ENCODE measurements at regions not wholly inside any gene's neighbourhood (a gene's known extent, or its start where the extent isn't known, plus 50 kb on each side); places are given as distances from the start of the nearest gene placed in this dataset.

DNA sequence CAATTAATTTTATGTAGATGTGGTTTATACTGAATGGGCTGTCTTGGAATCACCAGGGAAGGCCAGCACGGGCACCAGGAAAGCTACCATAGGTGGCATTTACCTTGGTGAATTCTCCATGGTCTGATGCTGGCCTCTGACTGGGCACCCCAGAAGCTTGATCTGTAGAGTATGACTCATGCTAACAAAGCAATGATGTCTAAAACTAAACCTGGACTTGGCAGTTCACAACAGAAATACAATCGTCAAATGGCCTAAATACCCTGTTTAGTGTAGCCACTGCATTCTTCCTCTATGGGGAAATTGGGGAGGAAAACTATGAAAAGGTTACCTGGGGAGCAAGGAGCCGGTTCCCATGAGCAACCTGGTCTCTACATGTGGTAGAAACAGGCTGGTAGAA is 98.0 kb downstream of the ATPSCKMT start:
- DNase-seq (ENCODE audit: extremely low read depth, low read depth) = no peak
- TF ChIP-seq, protein P1, sequence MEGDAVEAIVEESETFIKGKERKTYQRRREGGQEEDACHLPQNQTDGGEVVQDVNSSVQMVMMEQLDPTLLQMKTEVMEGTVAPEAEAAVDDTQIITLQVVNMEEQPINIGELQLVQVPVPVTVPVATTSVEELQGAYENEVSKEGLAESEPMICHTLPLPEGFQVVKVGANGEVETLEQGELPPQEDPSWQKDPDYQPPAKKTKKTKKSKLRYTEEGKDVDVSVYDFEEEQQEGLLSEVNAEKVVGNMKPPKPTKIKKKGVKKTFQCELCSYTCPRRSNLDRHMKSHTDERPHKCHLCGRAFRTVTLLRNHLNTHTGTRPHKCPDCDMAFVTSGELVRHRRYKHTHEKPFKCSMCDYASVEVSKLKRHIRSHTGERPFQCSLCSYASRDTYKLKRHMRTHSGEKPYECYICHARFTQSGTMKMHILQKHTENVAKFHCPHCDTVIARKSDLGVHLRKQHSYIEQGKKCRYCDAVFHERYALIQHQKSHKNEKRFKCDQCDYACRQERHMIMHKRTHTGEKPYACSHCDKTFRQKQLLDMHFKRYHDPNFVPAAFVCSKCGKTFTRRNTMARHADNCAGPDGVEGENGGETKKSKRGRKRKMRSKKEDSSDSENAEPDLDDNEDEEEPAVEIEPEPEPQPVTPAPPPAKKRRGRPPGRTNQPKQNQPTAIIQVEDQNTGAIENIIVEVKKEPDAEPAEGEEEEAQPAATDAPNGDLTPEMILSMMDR (IDR thresholded peaks at IDR 0.05; ENCODE audit: low read depth, low read length) = no peak

DNA sequence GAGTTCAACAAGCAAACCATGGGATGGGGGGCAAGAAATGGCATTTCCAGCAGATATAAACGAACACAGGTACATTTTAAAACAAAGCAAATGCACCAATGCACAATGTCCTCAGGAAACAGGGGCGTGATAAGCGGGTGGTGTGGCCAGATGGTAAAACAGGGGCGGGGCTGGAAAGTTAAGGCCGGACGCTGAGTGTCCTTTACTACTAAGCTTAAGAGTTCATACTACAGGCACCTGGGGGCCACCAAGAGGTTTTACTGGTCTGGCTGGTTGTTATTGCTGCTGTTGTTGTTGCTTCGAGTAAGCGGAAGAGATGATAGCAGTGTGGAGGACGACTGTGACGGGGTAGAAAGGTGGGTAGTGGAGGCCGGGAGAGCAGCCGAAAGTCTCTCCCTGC is 99.8 kb downstream of the ATPSCKMT start:
- TF ChIP-seq, protein P1 (IDR thresholded peaks at IDR 0.05; ENCODE audit: low read depth, low read length) = no peak
- DNase-seq (ENCODE audit: extremely low read depth, low read depth) = no peak

DNA sequence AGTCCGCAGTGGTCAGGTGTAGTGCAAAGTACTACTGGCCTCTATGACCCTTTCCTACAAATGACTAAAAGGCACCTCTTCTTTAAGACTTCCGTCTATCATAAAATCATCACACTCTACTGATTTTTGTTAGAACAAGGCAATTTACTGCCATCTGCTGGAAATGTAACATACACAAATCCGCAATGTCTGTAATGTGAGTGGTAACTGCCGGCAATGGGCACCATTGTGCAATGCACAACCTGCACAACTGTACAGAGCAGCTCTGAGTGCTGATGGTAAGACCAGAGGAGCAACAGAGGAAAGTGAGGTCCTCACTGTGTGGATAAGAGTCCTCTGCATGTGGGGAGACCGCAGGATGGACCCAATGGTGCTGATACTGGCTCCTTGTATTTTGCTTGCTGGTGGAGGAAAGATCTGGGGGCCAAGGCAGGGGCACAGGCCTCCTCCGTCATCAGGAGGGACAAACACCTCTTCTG is 103.7 kb downstream of the ATPSCKMT start:
- peak; percentile 34 for DNase-seq (ENCODE audit: extremely low read depth, low read depth)
- TF ChIP-seq, protein P1 (IDR thresholded peaks at IDR 0.05; ENCODE audit: low read depth, low read length) = peak; percentile 38

DNA sequence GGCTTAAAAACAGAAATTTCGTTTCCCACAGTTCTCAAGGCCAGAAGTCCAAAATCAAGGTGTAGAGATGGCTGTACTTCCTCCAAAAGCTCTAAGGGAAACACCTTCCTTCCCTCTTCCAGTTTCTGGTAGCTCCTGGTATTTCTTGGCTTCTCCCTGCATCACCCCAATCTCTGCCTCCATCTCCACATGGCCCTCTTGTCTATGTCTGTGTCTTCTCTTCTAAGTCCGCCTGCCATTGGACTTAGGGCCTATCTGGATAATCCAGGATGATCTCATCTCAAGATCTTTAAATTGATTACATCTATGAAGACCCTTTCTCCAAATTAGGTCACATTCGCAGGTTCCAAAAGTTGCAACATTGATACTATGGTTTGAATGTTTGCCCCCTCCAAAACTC is 105.6 kb downstream of the ATPSCKMT start:
- TF ChIP-seq, protein P1 (IDR thresholded peaks at IDR 0.05; ENCODE audit: low read depth, low read length) = no peak
- no peak for DNase-seq (ENCODE audit: extremely low read depth, low read depth)

DNA sequence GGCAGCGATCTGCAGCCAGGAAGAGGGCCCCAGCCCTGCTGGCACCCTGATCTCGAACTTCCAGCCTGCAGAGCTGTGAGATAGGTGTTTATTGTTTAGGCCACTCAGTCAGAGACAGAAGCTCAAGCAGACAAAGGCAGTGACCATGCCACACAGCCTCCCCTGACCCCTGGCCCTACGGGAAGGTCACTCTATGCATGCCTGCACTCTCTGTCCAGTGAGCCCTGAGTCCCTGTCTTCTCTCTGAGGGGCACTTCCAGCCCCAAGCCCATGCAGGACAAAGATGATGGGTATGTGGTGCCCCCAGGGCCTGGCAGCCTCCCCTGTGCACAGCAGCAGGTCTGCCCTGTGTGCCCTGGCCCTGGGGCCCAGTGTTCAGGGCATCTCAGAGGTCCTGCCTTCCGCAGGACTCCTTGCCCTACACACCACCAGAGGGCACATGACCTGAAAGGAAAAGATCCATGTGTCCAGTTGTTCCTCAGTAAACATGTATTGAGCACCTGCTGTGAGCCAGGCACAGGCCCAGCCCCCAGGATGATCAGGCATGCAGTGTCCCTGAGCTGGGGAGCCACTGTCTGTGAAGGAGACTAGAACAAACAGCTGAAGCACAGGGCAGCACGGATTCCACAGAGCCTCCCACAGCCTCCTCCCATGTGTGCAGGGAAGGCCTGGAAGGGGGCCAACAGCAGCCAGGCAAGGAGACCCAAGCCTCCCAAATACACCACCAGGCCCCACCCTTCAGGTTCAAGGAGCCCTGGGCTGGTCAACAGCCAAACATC is 109.3 kb downstream of the ATPSCKMT start:
- TF ChIP-seq, protein P1 (IDR thresholded peaks at IDR 0.05; ENCODE audit: low read depth, low read length) = peak; percentile 24
- DNase-seq (ENCODE audit: extremely low read depth, low read depth) = no peak

DNA sequence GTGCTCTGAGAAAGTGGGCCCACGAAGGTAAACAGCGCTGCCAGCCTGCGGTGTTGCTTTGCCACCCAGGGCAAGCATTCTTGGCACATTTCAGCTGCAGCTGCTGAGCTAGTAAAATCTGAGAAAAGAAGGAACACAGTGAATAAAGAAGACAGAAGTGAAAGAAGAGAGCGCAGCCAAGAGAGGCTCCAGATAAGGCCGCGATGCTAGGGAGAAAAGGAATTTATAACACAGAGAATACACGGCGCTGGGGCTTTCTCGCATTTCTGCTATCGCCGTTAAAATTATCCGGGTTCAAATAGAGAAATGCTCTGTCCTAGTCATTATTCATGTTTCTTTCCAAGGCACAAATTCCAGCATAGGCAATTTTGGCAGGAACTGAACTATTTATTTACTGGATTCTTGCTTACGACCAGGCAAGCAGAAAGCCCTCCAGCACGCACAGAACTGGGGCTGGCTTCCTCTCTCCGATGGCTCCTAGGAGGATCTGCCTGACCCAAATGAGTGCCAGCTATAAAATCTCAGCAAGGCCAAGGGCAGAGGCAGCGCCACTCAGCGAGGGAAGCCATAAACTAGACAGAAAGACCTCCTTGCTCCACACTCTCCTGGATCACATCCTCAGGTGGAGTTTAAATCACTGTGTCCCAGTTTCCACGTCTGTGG is 111.2 kb downstream of the ATPSCKMT start:
- no peak for DNase-seq (ENCODE audit: extremely low read depth, low read depth)
- TF ChIP-seq, protein P1 (IDR thresholded peaks at IDR 0.05; ENCODE audit: low read depth, low read length) = no peak

DNA sequence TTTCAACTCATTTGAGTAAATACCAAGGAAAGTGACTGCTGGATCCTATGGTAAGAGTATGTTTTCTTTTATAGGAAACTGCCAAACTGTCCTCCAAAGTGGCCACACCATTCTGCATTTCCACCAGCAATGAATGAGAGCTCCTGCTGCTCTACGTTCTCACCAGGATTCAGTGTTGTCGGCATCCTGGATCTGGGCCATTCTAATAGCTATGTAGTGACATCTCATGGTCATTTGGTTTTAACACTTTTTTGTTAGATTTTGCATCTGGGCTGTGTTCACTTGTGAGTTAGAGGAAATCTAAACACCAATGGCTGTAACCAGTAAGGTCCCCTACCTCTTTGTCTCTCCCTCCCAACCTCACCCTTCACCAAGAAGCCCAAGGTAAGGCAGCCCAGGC is 115.9 kb downstream of the ATPSCKMT start:
- no peak for DNase-seq (ENCODE audit: extremely low read depth, low read depth)
- TF ChIP-seq, protein P1 (IDR thresholded peaks at IDR 0.05; ENCODE audit: low read depth, low read length) = no peak
